Ovary (tissue), 7 donors: ENCODE measurements at regions not wholly inside any gene's neighbourhood (a gene's known extent, or its start where the extent isn't known, plus 50 kb on each side); places are given as distances from the start of the nearest gene placed in this dataset.
"Not testable (repeated sequence)": the region's sequence is repeated elsewhere in the genome, so short reads cannot be mapped to it uniquely, and the experiment has no call there.

ENCODE experiments used
- DNase-seq, 5 donors: peaks; one replicate each; pipeline ENCODE4 v3.0.0-alpha.2; 2019 to 2020
- H3K27ac ChIP-seq, 2 donors: fragments of 200-600 bp; one replicate each; pipeline versions ENCODE4 v1.5.1 to v1.8.0; 2019 to 2022
- H3K27me3 ChIP-seq: fragments of 200-600 bp; one replicate; pipeline ENCODE4 v1.8.0; 2022
- H3K36me3 ChIP-seq: fragments of 200-600 bp; sonication (generic); one replicate; pipeline ENCODE4 v1.5.1; 2019
- H3K4me1 ChIP-seq: one replicate; pipeline ENCODE4 v1.8.1; 2013; ENCODE audit warnings: mild to moderate bottlenecking, moderate library complexity; ENCODE audit not compliant: insufficient read depth
- H3K4me3 ChIP-seq: fragments of 200-600 bp; sonication (generic); one replicate; pipeline ENCODE4 v1.5.1; 2017
- H3K9me3 ChIP-seq, 2 donors: fragments of 200-600 bp in 1 of 2; sonication (generic) in 1 of 2; one replicate each; pipeline versions ENCODE4 v1.5.1 to v1.8.1; 2013 to 2019; ENCODE audit warnings: mild to moderate bottlenecking in 1 of 2, moderate library complexity in 1 of 2
- EP300 ChIP-seq: sonication (generic); formaldehyde crosslinking; IDR thresholded peaks from one replicate; pipeline ENCODE4 v1.6.1; 2017; ENCODE audit warnings: antibody characterized with exemption
- POLR2A ChIP-seq: fragments of 450-650 bp; IDR thresholded peaks from one replicate; pipeline ENCODE4 v1.6.1; 2017; ENCODE audit warnings: antibody characterized with exemption, mild to moderate bottlenecking, moderate library complexity
- WGBS, 3 donors: extraction: QIAGEN DNeasy Blood & Tissue Kit in 1 of 3; methylation state at CpG; one replicate each; pipeline versions ENCODE4 v1.1.5 to v1.1.7; 2013 to 2017; 5-methylcytosine and 5-hydroxymethylcytosine counted together
- intact Hi-C, 4 donors: fragments of 100-400 bp; cut with DNase I; formaldehyde crosslinking; loops; one replicate each; pipeline versions ENCODE4 v1.11.0 to v1.15.1; 2022 to 2023
- TF ChIP-seq, protein P1 (sequence below), 3 donors: fragments of 450-650 bp in 2 of 3; fragments of 200-600 bp in 1 of 3; IDR thresholded peaks; one replicate each; pipeline versions ENCODE4 v1.5.1 to v1.8.0; 2016 to 2022; ENCODE audit warnings: antibody characterized with exemption in 3 of 3, mild to moderate bottlenecking in 1 of 3
- donor health status: DM: no; HTN: no; CAD: no; lungs with moderate emphysema.
- donor health status: DM: no; HTN: no; CAD: no.
- donor health status: Bipolar disorder and iron deficiency.
- donor health status: DM: no; HTN: no; CAD: no.
- donor health status: DM: yes; HTN: yes; CAD: no.

DNA sequence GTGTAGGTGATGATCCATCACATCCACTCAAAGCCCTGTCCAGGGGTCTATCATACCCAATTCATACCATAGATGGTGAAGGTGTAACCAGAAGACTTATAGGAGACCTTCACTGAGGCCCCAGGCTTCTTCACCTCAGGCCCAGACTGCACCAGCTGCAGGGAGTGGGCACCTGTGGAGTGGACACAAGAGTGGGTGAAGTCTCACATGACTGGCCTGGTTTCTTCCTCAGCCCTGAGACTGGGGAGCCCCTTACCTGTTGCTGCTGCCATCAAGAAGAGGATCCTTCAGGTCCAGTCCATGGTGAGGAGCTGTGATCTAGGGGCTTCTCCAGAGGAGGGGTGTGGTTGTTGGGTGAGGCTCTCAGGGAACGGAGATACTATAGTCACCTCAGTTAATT, 851.0 kb downstream of the TMEM121 start:
- Histone ChIP-seq H3K4me3 (no peak overlapping the region), H3K27ac (no peak overlapping the region), H3K36me3 (no peaks in the 10 kb centered on the region), H3K4me1 (no peaks in the 10 kb centered on the region), H3K27me3 (no peaks in the 10 kb centered on the region), H3K9me3 (no peaks in the 10 kb centered on the region)
- TF ChIP-seq EP300, result no peak
- no peak for TF ChIP-seq POLR2A
- TF ChIP-seq, protein P1, sequence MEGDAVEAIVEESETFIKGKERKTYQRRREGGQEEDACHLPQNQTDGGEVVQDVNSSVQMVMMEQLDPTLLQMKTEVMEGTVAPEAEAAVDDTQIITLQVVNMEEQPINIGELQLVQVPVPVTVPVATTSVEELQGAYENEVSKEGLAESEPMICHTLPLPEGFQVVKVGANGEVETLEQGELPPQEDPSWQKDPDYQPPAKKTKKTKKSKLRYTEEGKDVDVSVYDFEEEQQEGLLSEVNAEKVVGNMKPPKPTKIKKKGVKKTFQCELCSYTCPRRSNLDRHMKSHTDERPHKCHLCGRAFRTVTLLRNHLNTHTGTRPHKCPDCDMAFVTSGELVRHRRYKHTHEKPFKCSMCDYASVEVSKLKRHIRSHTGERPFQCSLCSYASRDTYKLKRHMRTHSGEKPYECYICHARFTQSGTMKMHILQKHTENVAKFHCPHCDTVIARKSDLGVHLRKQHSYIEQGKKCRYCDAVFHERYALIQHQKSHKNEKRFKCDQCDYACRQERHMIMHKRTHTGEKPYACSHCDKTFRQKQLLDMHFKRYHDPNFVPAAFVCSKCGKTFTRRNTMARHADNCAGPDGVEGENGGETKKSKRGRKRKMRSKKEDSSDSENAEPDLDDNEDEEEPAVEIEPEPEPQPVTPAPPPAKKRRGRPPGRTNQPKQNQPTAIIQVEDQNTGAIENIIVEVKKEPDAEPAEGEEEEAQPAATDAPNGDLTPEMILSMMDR (IDR thresholded peaks at IDR 0.05), result no peak
- WGBS, 3 donors, result 67 to 71% (median 69%) methylated on average over 1 of the region's 1 CpG
- no peak for DNase-seq
- intact Hi-C loops, result no loop called here

DNA sequence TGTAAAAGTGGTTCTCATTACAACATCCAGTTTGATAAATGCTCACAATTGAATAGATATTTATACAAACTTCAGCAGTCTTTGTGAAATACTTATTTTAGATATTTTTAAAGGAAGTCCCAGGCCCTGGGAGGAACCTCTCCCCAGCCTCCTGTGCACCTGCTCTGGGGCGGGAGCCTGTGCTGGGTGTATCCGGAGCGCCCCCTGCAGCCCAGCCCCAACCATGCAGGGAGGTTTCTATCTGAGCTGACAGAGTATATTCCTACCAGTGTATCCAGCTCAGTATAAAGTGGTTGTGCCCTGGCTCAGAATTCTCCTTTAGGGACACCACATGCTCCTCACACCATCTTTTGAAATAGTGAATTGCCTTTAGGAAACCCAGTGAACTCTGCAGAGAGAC, 851.8 kb downstream of the TMEM121 start:
- H3K9me3 ChIP-seq, result no peaks in the 10 kb centered on the region
- H3K36me3 ChIP-seq, result no peaks in the 10 kb centered on the region
- H3K4me3 ChIP-seq, result no peak overlapping the region
- WGBS, 3 donors, result 1 to 9% (median 6%) methylated on average over 3 of the region's 3 CpGs
- TF ChIP-seq EP300 (no peak), POLR2A (no peak)
- TF ChIP-seq, protein P1 (IDR thresholded peaks at IDR 0.05), result no peak
- intact Hi-C loops, result no loop called here
- no peak overlapping the region for H3K27ac ChIP-seq
- no peak for DNase-seq
- no peaks in the 10 kb centered on the region for H3K4me1 ChIP-seq
- no peaks in the 10 kb centered on the region for H3K27me3 ChIP-seq

DNA sequence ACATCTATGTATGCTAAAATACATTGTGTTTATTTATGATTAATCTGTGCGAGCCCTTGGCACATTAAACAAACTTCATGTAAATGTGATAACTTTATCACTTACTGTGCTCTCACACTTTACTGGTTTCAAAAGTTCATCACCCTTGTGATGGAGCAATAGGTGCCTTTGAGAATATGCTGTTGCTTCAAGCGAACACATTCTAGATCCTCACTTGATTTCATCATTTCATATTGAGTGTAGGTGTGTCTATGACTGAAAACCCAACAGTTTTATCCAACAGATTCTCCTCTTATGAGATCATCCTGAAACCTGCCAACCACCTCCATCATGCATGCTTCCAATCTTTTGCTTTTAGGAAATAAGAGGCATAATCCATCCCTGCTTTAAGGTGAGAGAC, 854.4 kb downstream of the TMEM121 start:
- Histone ChIP-seq H3K9me3 (no peaks in the 10 kb centered on the region), H3K27me3 (no peaks in the 10 kb centered on the region), H3K27ac (no peak overlapping the region), H3K4me3 (no peak overlapping the region), H3K36me3 (no peaks in the 10 kb centered on the region), H3K4me1 (no peaks in the 10 kb centered on the region)
- WGBS, 3 donors, result 58 to 68% (median 61%) methylated on average over 2 of the region's 2 CpGs
- intact Hi-C loops, result no loop called here
- DNase-seq, result no peak
- no peak for TF ChIP-seq EP300
- TF ChIP-seq, protein P1 (IDR thresholded peaks at IDR 0.05), result no peak
- no peak for TF ChIP-seq POLR2A

DNA sequence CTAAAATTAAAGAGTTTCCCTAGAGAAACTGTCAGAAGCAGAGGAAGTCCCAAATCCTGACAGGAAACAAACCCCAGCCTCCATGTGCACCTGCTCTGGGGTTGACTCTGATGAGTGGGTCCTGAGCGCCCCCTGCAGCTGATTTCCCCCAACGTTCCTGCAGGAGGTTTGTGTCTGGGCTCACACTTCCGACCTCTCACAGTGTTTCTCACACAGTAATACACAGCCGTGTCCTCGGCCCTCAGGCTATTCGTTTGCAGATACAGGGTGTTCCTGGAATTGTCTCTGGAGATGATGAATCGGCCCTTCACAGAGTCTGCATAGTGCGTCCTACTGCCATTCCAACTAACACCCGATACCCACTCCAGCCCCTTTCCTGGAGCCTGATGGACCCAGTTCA, 862.8 kb downstream of the TMEM121 start:
- intact Hi-C loops, H3K27ac ChIP-seq, H3K27me3 ChIP-seq, H3K9me3 ChIP-seq, H3K36me3 ChIP-seq, H3K4me3 ChIP-seq, H3K4me1 ChIP-seq, DNase-seq: not testable (repeated sequence)
- 68 to 69% (median 68%) methylated on average over 9 of the region's 9 CpGs for WGBS, 3 donors

DNA sequence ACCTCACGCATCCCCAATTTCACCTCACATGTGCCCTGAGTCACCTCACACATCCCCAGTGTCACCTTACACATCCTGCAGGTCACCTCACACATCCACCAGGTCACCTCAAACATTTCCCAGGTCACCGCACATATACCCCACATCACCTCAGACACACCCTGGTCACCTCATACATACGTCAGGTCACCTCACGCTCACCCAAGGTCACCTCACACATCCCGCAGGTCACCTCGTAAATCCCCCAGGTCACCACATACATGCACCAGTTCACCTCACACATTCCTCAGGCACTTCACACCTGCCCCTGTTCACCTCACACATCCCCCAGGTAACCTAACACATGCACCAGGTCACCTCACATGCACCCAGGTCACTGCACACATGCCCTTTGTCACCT, 864.0 kb downstream of the TMEM121 start:
- H3K36me3 ChIP-seq, result no peaks in the 10 kb centered on the region
- WGBS, 3 donors, result 78 to 93% (median 91%) methylated on average over 6 of the region's 6 CpGs
- no peaks in the 10 kb centered on the region for H3K4me1 ChIP-seq
- DNase-seq, result no peak
- H3K4me3 ChIP-seq, result no peak overlapping the region
- no peak overlapping the region for H3K27ac ChIP-seq
- TF ChIP-seq POLR2A (no peak), EP300 (no peak)
- TF ChIP-seq, protein P1 (IDR thresholded peaks at IDR 0.05), result no peak
- H3K27me3 ChIP-seq, result no peaks in the 10 kb centered on the region
- intact Hi-C loops, result no loop called here
- H3K9me3 ChIP-seq, result no peaks in the 10 kb centered on the region
